ENCODE measurements at regions not wholly inside any gene's neighbourhood (a gene's known extent, or its start where the extent isn't known, plus 50 kb on each side); places are given as distances from the start of the nearest gene placed in this dataset.

GRCh38 chr2:111636905-111637304, 247.1 kb downstream of the ANAPC1 start:
- no peak overlapping the region for H3K4me3 ChIP-seq (replicated peaks in 1 of 2; ENCODE audit: low read depth in 1 of 2, low read length in 2 of 2)
- no peaks in the 10 kb centered on the region for H3K9me3 ChIP-seq (ENCODE audit: control insufficient read depth in 1 of 2, insufficient read depth in 1 of 2, low read depth in 1 of 2, low read length in 2 of 2)
- no peaks in the 10 kb centered on the region for H4K20me1 ChIP-seq (ENCODE audit: insufficient read depth)
- H3K27me3 ChIP-seq (ENCODE audit: insufficient read depth, low read length) = no peaks in the 10 kb centered on the region
- H3K9me2 ChIP-seq (ENCODE audit: insufficient read depth) = no peaks in the 10 kb centered on the region
- no peaks in the 10 kb centered on the region for H3K36me3 ChIP-seq (ENCODE audit: control insufficient read depth in 1 of 2, insufficient read depth in 2 of 2, low read length in 2 of 2)
- no peak overlapping the region for H3K4me2 ChIP-seq (ENCODE audit: low read length)
- ChIA-PET POLR2A (no interaction called here), RAD21 (ENCODE audit: low non-redundant PET in 1 of 2, low total read pairs in 2 of 2, uncharacterized antibody in 2 of 2, unreplicated experiment in 2 of 2) (no interaction called here), CTCF (no interaction called here)
- ATAC-seq (no peak), DNase-seq (ENCODE audit: low read depth, low spot score) (no peak)
- no peaks in the 10 kb centered on the region for H3K4me1 ChIP-seq (ENCODE audit: control insufficient read depth in 1 of 2, insufficient read depth in 2 of 2, low read length in 2 of 2)
- intact Hi-C loops (cut with micrococcal nuclease) = no loop called here
- no peak overlapping the region for H2AFZ ChIP-seq (ENCODE audit: low read depth, low read length, poor library complexity, severe bottlenecking)
- no TSS peak for BruUV-seq (replicated peaks)
- no peak for TF ChIP-seq ZNF274 (IDR thresholded peaks at IDR 0.05; ENCODE audit: low read depth, low read length)
- no peak for TF ChIP-seq RAD21 (IDR thresholded peaks at IDR 0.05; ENCODE audit: low read depth)
- TF ChIP-seq, protein P1, sequence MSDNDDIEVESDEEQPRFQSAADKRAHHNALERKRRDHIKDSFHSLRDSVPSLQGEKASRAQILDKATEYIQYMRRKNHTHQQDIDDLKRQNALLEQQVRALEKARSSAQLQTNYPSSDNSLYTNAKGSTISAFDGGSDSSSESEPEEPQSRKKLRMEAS (IDR thresholded peaks at IDR 0.05) = no peak
- TF ChIP-seq ATF3 (IDR thresholded peaks at IDR 0.05) = no peak
- TF ChIP-seq POLR2AphosphoS5 (IDR thresholded peaks at IDR 0.05; ENCODE audit: low read depth, low read length) = no peak
- TF ChIP-seq SIN3A (IDR thresholded peaks at IDR 0.05; ENCODE audit: low read depth) = no peak
- TF ChIP-seq SRF (IDR thresholded peaks at IDR 0.05; ENCODE audit: low read depth) = no peak
- TF ChIP-seq, protein P2, sequence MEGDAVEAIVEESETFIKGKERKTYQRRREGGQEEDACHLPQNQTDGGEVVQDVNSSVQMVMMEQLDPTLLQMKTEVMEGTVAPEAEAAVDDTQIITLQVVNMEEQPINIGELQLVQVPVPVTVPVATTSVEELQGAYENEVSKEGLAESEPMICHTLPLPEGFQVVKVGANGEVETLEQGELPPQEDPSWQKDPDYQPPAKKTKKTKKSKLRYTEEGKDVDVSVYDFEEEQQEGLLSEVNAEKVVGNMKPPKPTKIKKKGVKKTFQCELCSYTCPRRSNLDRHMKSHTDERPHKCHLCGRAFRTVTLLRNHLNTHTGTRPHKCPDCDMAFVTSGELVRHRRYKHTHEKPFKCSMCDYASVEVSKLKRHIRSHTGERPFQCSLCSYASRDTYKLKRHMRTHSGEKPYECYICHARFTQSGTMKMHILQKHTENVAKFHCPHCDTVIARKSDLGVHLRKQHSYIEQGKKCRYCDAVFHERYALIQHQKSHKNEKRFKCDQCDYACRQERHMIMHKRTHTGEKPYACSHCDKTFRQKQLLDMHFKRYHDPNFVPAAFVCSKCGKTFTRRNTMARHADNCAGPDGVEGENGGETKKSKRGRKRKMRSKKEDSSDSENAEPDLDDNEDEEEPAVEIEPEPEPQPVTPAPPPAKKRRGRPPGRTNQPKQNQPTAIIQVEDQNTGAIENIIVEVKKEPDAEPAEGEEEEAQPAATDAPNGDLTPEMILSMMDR (IDR thresholded peaks at IDR 0.05 in 2 of 3, conservative IDR thresholded peaks at IDR 0.05 in 1 of 3; ENCODE audit: borderline replicate concordance in 1 of 3, insufficient read depth in 1 of 3, low read depth in 2 of 3, low read length in 2 of 3) = no peak
- TF ChIP-seq ZFX (IDR thresholded peaks at IDR 0.05) = no peak
- TF ChIP-seq POLR2A (IDR thresholded peaks at IDR 0.05; ENCODE audit: borderline replicate concordance, extremely low read depth, insufficient read depth, insufficient read length) = no peak
- no peak overlapping the region for H3K27ac ChIP-seq (ENCODE audit: low read depth, low read length)
- H3K9ac ChIP-seq (ENCODE audit: low read length) = no peak overlapping the region
- H3K79me2 ChIP-seq (ENCODE audit: insufficient read depth, low read length) = no peaks in the 10 kb centered on the region

Measured in HCT116 (cell line).